Transverse colon (tissue), 4 donors: ENCODE measurements at regions not wholly inside any gene's neighbourhood (a gene's known extent, or its start where the extent isn't known, plus 50 kb on each side); places are given as distances from the start of the nearest gene placed in this dataset.

Experiments used
- DNase-seq: peaks from one replicate; pipeline ENCODE4 v3.0.0-alpha.2; 2019
- H3K27ac ChIP-seq, 4 donors: fragments of 200-600 bp; sonication (generic); 2 replicates each; pipeline ENCODE4 v1.5.1; 2016 to 2018; ENCODE audit warnings: inconsistent platforms in 4 of 4
- H3K27me3 ChIP-seq: fragments of 200-600 bp; sonication (generic); 2 replicates; pipeline ENCODE4 v1.5.1; 2017; ENCODE audit warnings: inconsistent platforms
- H3K36me3 ChIP-seq, 4 donors: fragments of 200-600 bp; sonication (generic); 2 replicates each; pipeline ENCODE4 v1.5.1; 2017 to 2019; ENCODE audit warnings: inconsistent platforms in 4 of 4
- H3K4me1 ChIP-seq, 4 donors: fragments of 200-600 bp; sonication (generic); 2 replicates each; pipeline ENCODE4 v1.5.1; 2017 to 2020; ENCODE audit warnings: inconsistent platforms in 4 of 4
- H3K4me3 ChIP-seq, 4 donors: fragments of 200-600 bp; sonication (generic); 1 replicate in 1 of 4; 2 replicates in 3 of 4; pipeline versions ENCODE4 v1.5.1 to v1.6.1; 2017 to 2019; ENCODE audit warnings: inconsistent platforms in 4 of 4
- H3K9me3 ChIP-seq, 2 donors: fragments of 200-600 bp; sonication (generic); 2 replicates each; pipeline ENCODE4 v1.5.1; 2017 to 2019; ENCODE audit warnings: inconsistent platforms in 2 of 2
- EP300 ChIP-seq: sonication (generic); formaldehyde crosslinking; IDR thresholded peaks from one replicate; pipeline ENCODE4 v1.6.1; 2017; ENCODE audit warnings: antibody characterized with exemption, low read depth
- POLR2A ChIP-seq: fragments of 450-650 bp; IDR thresholded peaks from one replicate; pipeline ENCODE4 v1.6.1; 2016; ENCODE audit warnings: antibody characterized with exemption, mild to moderate bottlenecking, moderate library complexity
- POLR2AphosphoS5 ChIP-seq, 3 donors: sonication (generic); formaldehyde crosslinking; IDR thresholded peaks; one replicate each; pipeline ENCODE4 v1.6.1; 2016; ENCODE audit warnings: antibody characterized with exemption in 3 of 3
- WGBS, 2 donors: methylation state at CpG; one replicate each; pipeline ENCODE4 v1.1.5; 2018; ENCODE audit warnings: low coverage in 1 of 2; 5-methylcytosine and 5-hydroxymethylcytosine counted together
- in situ Hi-C, 4 donors: fragments of 200-750 bp; cut with MboI; loops; one replicate each; pipeline versions ENCODE4 v1.15.0 to v1.15.1; 2017; ENCODE audit warnings: low sequenced_read_pairs in 3 of 4, low pct_ligation_motif_present in 1 of 4, low pct_unique_long_range_greater_than_20kb in 1 of 4
- intact Hi-C: fragments of 100-400 bp; cut with DNase I; formaldehyde crosslinking; loops from one replicate; pipeline ENCODE4 v1.15.1; 2023; ENCODE audit warnings: low total_unique reads
- TF ChIP-seq, protein P1 (sequence below), 5 experiments: fragments of 200-600 bp in 3 of 5; fragments of 450-650 bp in 2 of 5; sonication (generic) in 3 of 5; IDR thresholded peaks; 1 replicate in 2 of 5; 2 replicates in 3 of 5; pipeline ENCODE4 v1.5.1; 2016 to 2017; ENCODE audit warnings: antibody characterized with exemption in 5 of 5, inconsistent platforms in 3 of 5, mild to moderate bottlenecking in 2 of 5, moderate library complexity in 1 of 5

DNA sequence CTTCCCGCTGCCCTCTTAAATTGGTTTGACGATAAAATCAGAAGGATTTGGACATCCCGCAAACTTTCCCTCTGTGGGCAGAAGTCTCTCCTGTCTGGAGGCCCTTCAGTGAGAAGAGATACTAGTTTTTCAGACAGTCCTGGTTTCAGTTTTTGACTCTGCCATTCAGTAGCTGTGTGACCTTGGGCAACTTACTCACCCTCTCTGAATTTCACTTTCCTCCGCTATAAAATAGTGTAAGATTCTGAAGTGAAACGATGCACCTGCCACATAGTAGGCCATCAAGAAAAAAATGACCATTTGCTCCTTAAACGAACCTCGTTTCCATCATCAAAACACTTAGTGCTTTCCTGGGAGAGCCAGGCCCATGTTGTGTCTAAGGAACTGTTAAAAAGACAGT, 97.2 kb downstream of the LINC00237 start:
- no peaks in the 10 kb centered on the region for H3K9me3 ChIP-seq
- no peak for TF ChIP-seq POLR2A
- no peak overlapping the region for H3K4me3 ChIP-seq
- 63 to 84% methylated on average over 6 to 7 of the region's 7 CpGs for WGBS, 2 donors
- intact Hi-C loops, result no loop called here
- H3K27ac ChIP-seq, result no peak overlapping the region
- no peaks in the 10 kb centered on the region for H3K4me1 ChIP-seq
- in situ Hi-C loops, result no loop called here
- DNase-seq, result no peak
- H3K27me3 ChIP-seq, result no peaks in the 10 kb centered on the region
- no peaks in the 10 kb centered on the region for H3K36me3 ChIP-seq

DNA sequence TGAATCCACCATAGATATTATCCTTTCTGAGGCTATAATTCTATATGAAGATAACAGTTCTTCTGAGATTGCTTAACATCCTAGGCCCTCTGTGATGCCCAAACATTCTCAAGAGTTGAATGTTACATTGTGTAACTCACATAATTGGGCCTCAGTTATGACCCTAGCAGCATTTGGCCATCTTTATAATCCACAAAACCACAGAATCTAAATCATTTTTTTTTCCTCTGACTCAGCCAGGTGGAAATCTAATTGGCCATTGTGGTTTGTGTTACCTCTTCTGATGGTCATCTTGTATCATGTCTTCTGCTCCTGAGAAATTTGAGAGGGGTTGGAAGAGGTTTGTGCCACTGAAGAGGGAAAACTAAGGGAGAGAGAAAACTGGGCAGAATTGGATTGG, 99.5 kb downstream of the LINC00237 start:
- Histone ChIP-seq H3K36me3 (no peaks in the 10 kb centered on the region), H3K27ac (no peak overlapping the region), H3K4me3 (no peak overlapping the region), H3K9me3 (no peaks in the 10 kb centered on the region), H3K27me3 (no peaks in the 10 kb centered on the region), H3K4me1 (no peaks in the 10 kb centered on the region)
- intact Hi-C loops, result no loop called here
- TF ChIP-seq, protein P1, sequence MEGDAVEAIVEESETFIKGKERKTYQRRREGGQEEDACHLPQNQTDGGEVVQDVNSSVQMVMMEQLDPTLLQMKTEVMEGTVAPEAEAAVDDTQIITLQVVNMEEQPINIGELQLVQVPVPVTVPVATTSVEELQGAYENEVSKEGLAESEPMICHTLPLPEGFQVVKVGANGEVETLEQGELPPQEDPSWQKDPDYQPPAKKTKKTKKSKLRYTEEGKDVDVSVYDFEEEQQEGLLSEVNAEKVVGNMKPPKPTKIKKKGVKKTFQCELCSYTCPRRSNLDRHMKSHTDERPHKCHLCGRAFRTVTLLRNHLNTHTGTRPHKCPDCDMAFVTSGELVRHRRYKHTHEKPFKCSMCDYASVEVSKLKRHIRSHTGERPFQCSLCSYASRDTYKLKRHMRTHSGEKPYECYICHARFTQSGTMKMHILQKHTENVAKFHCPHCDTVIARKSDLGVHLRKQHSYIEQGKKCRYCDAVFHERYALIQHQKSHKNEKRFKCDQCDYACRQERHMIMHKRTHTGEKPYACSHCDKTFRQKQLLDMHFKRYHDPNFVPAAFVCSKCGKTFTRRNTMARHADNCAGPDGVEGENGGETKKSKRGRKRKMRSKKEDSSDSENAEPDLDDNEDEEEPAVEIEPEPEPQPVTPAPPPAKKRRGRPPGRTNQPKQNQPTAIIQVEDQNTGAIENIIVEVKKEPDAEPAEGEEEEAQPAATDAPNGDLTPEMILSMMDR (IDR thresholded peaks at IDR 0.05), result no peak
- no peak for TF ChIP-seq POLR2AphosphoS5 (IDR thresholded peaks at IDR 0.05)
- TF ChIP-seq EP300, result no peak
- no peak for DNase-seq
- in situ Hi-C loops, result no loop called here

DNA sequence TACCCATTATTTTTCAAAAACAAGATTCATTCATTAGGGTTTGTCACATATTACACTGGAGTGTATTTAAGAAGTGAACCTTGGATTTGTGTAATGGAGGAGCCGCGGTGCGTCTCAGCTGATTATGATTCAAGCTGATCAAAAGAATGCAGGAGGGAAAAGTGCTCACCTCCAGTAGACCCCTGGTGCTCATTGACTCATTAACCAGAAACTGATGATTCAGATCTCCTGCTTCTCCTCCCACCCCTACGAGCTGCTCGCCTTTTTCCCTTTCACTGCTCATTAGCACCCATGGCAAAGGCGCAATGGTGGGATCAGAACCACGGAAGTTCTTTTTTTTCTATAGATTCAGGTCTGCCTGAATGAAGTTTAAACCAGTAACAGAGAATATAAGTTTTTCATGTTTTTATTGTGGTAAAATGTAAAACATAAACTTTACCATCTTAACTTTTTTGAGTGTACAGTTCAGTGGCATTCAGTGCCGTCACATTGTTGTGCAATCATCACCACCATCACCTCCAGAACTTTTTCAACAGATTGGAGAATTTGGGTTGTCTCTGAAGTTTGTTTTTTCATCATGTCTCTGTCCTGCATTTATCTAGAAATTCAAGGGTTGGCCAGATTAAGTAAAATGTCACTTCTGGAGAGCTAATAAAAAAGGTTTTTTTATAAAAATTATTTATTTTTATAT, 101.6 kb downstream of the LINC00237 start:
- 85 to 91% methylated on average over 8 of the region's 8 CpGs for WGBS, 2 donors
- intact Hi-C loops (no loop called here), in situ Hi-C loops (no loop called here)

GRCh38 chr20:21003902-21004301, 102.3 kb downstream of the LINC00237 start:
- H3K9me3 ChIP-seq, result no peaks in the 10 kb centered on the region
- DNase-seq, result no peak
- H3K27me3 ChIP-seq, result no peaks in the 10 kb centered on the region
- TF ChIP-seq EP300 (no peak), POLR2AphosphoS5 (IDR thresholded peaks at IDR 0.05) (no peak), POLR2A (no peak)
- TF ChIP-seq, protein P1 (IDR thresholded peaks at IDR 0.05), result no peak
- intact Hi-C loops, result no loop called here
- in situ Hi-C loops, result no loop called here
- H3K36me3 ChIP-seq, result no peaks in the 10 kb centered on the region
- no peak overlapping the region for H3K27ac ChIP-seq
- H3K4me1 ChIP-seq, result no peaks in the 10 kb centered on the region
- WGBS, 2 donors, result 80 to 96% methylated on average over 1 to 2 of the region's 2 CpGs
- no peak overlapping the region for H3K4me3 ChIP-seq

More for the DNA sequence above, 101.6 kb downstream of the LINC00237 start:
- Histone ChIP-seq H3K27me3 (no peaks in the 10 kb centered on the region), H3K4me1 (no peaks in the 10 kb centered on the region), H3K4me3 (no peak overlapping the region), H3K36me3 (no peaks in the 10 kb centered on the region), H3K9me3 (no peaks in the 10 kb centered on the region), H3K27ac (no peak overlapping the region)
- TF ChIP-seq EP300 (no peak), POLR2A (no peak), POLR2AphosphoS5 (IDR thresholded peaks at IDR 0.05) (no peak)
- TF ChIP-seq, protein P1 (IDR thresholded peaks at IDR 0.05), result no peak
- no peak for DNase-seq

DNA sequence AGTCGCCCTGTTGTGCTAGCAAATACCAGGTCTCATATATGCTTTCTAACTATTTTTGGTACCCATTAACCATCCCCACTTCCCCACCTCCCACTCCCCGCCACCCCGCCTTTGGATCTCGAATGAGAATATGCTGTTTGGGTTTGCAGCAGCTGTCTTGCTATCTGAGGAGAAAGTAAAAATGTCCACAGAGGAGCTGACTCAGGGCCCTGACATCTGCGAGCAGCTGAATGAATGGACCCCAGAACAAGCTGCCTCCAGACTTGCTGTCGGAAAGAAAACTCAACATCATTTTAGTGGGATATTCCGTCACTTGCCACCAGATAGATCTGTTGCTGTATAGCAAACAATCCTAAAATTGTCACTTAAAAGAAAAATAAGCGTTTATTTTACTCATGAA, 103.7 kb downstream of the LINC00237 start:
- Histone ChIP-seq H3K4me1 (no peaks in the 10 kb centered on the region), H3K4me3 (no peak overlapping the region), H3K36me3 (no peaks in the 10 kb centered on the region), H3K27ac (no peak overlapping the region), H3K9me3 (no peaks in the 10 kb centered on the region), H3K27me3 (no peaks in the 10 kb centered on the region)
- in situ Hi-C loops, result no loop called here
- intact Hi-C loops, result no loop called here
- 84 to 96% methylated on average over 4 to 8 of the region's 8 CpGs for WGBS, 2 donors
- DNase-seq, result no peak
- TF ChIP-seq POLR2A, result no peak
- no peak for TF ChIP-seq EP300
- TF ChIP-seq, protein P1 (IDR thresholded peaks at IDR 0.05), result no peak
- no peak for TF ChIP-seq POLR2AphosphoS5 (IDR thresholded peaks at IDR 0.05)
